ENCODE measurements at regions not wholly inside any gene's neighbourhood (a gene's known extent, or its start where the extent isn't known, plus 50 kb on each side); places are given as distances from the start of the nearest gene placed in this dataset.

DNA sequence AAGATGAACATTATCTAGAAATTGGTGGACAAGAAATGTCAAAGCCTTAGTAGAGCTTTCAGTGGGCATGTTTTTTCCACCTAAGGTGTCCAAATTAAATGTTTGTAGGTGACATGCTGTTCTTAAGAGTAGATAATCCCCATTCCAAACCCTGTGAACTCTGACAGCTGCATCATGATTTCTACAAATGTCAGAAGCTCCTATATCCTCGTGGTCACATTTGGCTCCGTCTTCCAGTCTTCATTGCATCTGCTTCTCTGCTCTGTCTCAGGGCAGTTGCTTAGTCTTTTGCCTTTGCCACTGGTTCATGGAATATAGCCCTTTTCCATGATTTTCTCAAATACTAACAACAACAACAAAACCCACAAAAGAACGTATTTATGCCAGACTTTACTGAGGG lies 234.5 kb downstream of the DLEU7 start:
- Histone ChIP-seq H3K9me3 (ENCODE audit: control insufficient read depth, low read depth, low read length) (no peaks in the 10 kb centered on the region), H3T11ph (ENCODE audit: low read length) (no peak overlapping the region), H3K79me2 (ENCODE audit: insufficient read depth, low read length) (no peaks in the 10 kb centered on the region), H3K23me2 (ENCODE audit: insufficient read length, low read depth, low read length, poor library complexity, severe bottlenecking) (no peaks in the 10 kb centered on the region), H3K27me3 (ENCODE audit: insufficient read depth, low read length) (no peaks in the 10 kb centered on the region; the same call in 1 of the 2 replicates), H3K4me1 (ENCODE audit: insufficient read depth, low read length) (no peaks in the 10 kb centered on the region), H2BK5ac (ENCODE audit: insufficient read length, low read length) (no peak overlapping the region), H2AFZ (ENCODE audit: low read length) (no peak overlapping the region), H3K9ac (ENCODE audit: extremely low read depth, insufficient read length, low read length) (no peak overlapping the region), H4K91ac (ENCODE audit: insufficient read length, low read depth, low read length) (no peak overlapping the region), H3K18ac (ENCODE audit: insufficient read length, low read depth, low read length) (no peak overlapping the region), H3K23ac (ENCODE audit: insufficient read length, low read depth, low read length) (no peak overlapping the region), H2AK5ac (ENCODE audit: insufficient read length, low read length) (no peak overlapping the region), H3K4me2 (ENCODE audit: insufficient read depth, insufficient read length, low read length) (no peak overlapping the region), H2BK15ac (ENCODE audit: low read depth, low read length) (no peak overlapping the region), H4K20me1 (ENCODE audit: control insufficient read depth, insufficient read depth, insufficient read length) (no peaks in the 10 kb centered on the region), H3K79me1 (ENCODE audit: insufficient read depth, low read depth, low read length, poor library complexity, severe bottlenecking) (no peaks in the 10 kb centered on the region), H2BK120ac (ENCODE audit: low read depth, low read length, poor library complexity, severe bottlenecking) (no peak overlapping the region), H3K56ac (ENCODE audit: insufficient read length, low read depth, low read length) (no peak overlapping the region), H3K4ac (ENCODE audit: low read depth, low read length) (no peak overlapping the region), H2BK12ac (ENCODE audit: insufficient read length, low read depth, low read length) (no peak overlapping the region), H3K14ac (ENCODE audit: insufficient read depth, low read length) (no peak overlapping the region), H4K8ac (replicated peaks; ENCODE audit: insufficient read length, low read depth, low read length) (no peak overlapping the region), H2BK20ac (ENCODE audit: low read depth, low read length, poor library complexity, severe bottlenecking) (no peak overlapping the region), H4K5ac (ENCODE audit: insufficient read length, low read depth, low read length) (no peak overlapping the region), H3K27ac (ENCODE audit: insufficient read length, low read depth, low read length) (no peak overlapping the region)
- Mint-ChIP-seq H3K36me3 (ENCODE audit: insufficient read depth in 1 of 3, low read depth in 3 of 3) (no peaks in the 10 kb centered on the region), H3K27ac (no peak overlapping the region), H3K27me3 (ENCODE audit: low read depth) (no peaks in the 10 kb centered on the region; the same call in 1 of the 2 replicates), H3K4me3 (no peak overlapping the region), H3K9me3 (no peaks in the 10 kb centered on the region), H3K4me1 (peaks cover 2 to 8% of the 10 kb centered on the region in 2 experiments; a peak in 3 of 4 replicates)
- WGBS (ENCODE audit: extremely low coverage, insufficient read length, low lambda C conversion rate) = no CpG with 5 or more reads among the region's 3 CpGs
- DNase-seq = no peak
- TF ChIP-seq, protein P1, sequence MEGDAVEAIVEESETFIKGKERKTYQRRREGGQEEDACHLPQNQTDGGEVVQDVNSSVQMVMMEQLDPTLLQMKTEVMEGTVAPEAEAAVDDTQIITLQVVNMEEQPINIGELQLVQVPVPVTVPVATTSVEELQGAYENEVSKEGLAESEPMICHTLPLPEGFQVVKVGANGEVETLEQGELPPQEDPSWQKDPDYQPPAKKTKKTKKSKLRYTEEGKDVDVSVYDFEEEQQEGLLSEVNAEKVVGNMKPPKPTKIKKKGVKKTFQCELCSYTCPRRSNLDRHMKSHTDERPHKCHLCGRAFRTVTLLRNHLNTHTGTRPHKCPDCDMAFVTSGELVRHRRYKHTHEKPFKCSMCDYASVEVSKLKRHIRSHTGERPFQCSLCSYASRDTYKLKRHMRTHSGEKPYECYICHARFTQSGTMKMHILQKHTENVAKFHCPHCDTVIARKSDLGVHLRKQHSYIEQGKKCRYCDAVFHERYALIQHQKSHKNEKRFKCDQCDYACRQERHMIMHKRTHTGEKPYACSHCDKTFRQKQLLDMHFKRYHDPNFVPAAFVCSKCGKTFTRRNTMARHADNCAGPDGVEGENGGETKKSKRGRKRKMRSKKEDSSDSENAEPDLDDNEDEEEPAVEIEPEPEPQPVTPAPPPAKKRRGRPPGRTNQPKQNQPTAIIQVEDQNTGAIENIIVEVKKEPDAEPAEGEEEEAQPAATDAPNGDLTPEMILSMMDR (conservative IDR thresholded peaks at IDR 0.05) = no peak

Data from H9 (cell line).